ENCODE measurements at regions not wholly inside any gene's neighbourhood (a gene's known extent, or its start where the extent isn't known, plus 50 kb on each side); places are given as distances from the start of the nearest gene placed in this dataset.
A peak's percentile ranks its signal among the peaks of the same experiment; 100 is the strongest.

DNA sequence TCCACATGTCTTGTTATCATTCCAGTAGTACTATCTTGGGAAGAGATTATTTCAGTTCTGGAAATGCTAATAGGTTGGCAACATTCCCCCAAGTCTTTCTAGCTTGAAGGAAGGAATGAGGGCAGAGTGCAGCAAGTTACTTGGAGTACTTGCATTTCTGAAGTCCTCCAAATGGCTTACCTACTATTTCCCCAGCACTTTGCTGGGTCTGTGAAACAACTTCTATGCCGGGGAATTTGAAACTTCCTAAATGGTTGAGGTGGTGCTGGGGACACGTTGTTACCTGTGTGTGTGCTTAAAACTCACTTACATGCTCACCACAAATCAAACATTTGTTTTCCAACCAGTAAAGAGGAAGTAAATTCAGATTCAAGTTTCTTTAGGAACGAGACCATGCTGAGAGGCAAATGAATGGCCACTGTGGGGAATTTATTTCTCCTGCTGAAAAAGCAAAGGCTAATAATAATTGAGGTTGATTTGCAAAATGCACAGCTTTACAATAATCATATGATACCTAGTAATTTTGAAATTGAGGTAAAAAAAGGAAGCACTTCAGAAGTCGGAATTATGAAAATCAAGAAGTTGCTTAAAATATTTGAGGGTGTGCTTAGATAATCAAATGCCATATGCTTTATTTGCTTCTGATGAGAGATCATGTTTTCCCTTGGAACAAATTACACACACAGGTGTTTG lies 1167.7 kb upstream of the ZEB2 start:
- H3K9ac ChIP-seq (ENCODE audit: low read depth, low read length), result no peak overlapping the region
- H3K4me3 ChIP-seq (ENCODE audit: low read depth, low read length), result no peak overlapping the region; the same call in 1 of the 2 replicates

DNA sequence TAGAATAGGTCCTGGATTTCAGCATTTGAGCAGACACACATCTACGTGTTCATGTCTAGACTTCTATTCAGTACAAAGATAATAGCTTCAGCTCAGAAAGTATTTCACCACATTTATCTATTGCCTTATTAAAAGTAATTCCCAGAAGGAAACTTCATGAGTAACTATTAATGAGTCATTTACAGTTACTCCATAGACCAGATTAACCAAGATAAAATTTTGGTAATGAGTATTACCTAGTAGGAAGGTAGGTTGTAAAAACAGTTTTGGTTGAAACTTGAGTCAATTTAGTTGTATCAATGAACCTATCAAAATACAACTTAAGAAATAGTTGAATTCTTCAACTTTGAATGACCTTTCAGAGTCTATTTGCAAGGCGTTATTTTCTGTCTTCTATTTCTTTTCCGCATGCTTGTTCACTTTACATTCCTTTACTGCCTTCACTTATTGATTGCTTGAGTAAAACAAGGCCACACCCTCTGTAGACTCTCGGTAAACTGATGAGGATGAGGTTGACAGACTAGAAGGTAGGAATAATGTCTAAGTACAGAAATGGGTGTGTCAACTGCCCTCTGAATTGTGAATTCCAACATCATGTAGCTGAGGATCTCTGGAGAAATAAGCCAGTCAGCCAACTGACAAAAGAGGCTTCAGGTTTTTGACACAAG lies 1165.6 kb upstream of the ZEB2 start:
- Histone ChIP-seq H3K9ac (ENCODE audit: low read depth, low read length) (no peak overlapping the region), H3K36me3 (ENCODE audit: control insufficient read depth, insufficient read depth, low read length) (no peaks in the 10 kb centered on the region), H3K4me1 (ENCODE audit: control insufficient read depth, insufficient read depth, low read length) (peaks cover 21% of the 10 kb centered on the region), H3K27ac (ENCODE audit: low read depth, low read length) (no peak overlapping the region), H3K27me3 (ENCODE audit: control insufficient read depth, insufficient read depth, low read length) (no peaks in the 10 kb centered on the region), H3K9me3 (ENCODE audit: control insufficient read depth, insufficient read depth, low read length) (no peaks in the 10 kb centered on the region), H3K4me3 (ENCODE audit: low read depth, low read length) (no peak overlapping the region)

More for the DNA sequence above, 1167.7 kb upstream of the ZEB2 start:
- Histone ChIP-seq H3K27ac (ENCODE audit: low read depth, low read length) (peak overlapping the region; percentile 58), H3K9me3 (ENCODE audit: control insufficient read depth, insufficient read depth, low read length) (no peaks in the 10 kb centered on the region), H3K4me1 (ENCODE audit: control insufficient read depth, insufficient read depth, low read length) (peaks cover 21% of the 10 kb centered on the region), H3K36me3 (ENCODE audit: control insufficient read depth, insufficient read depth, low read length) (no peaks in the 10 kb centered on the region), H3K27me3 (ENCODE audit: control insufficient read depth, insufficient read depth, low read length) (no peaks in the 10 kb centered on the region)

- Histone ChIP-seq H3K4me3 (ENCODE audit: low read depth, low read length) (no peak overlapping the region), H3K9me3 (ENCODE audit: control insufficient read depth, insufficient read depth, low read length) (no peaks in the 10 kb centered on the region), H3K4me1 (ENCODE audit: control insufficient read depth, insufficient read depth, low read length) (peaks cover 13% of the 10 kb centered on the region), H3K27ac (ENCODE audit: low read depth, low read length) (no peak overlapping the region), H3K27me3 (ENCODE audit: control insufficient read depth, insufficient read depth, low read length) (no peaks in the 10 kb centered on the region), H3K9ac (ENCODE audit: low read depth, low read length) (no peak overlapping the region), H3K36me3 (ENCODE audit: control insufficient read depth, insufficient read depth, low read length) (no peaks in the 10 kb centered on the region)
Observed at GRCh38 chr2:145682546-145683157, 1162.7 kb upstream of the ZEB2 start.

DNA sequence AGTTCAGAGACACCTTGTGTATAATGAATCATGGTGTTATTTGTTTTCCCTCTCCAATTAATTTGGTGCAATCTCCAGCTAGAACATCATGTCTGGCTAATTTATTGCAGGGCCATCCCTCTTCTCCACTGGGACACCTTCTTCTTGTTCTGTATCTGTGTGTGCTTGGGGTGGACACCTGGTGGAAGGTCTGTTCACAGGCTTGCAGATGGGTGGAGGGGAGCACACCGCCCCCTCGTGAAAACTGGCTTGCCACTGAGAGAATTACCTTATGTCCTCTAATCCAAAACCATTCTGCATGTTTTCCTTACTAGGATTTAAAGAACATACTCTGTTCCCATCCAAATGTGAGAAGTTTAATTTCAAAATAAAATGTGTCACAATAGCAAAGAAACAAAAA lies 1160.4 kb upstream of the ZEB2 start:
- no peaks in the 10 kb centered on the region for H3K36me3 ChIP-seq (ENCODE audit: control insufficient read depth, insufficient read depth, low read length)
- H3K9ac ChIP-seq (ENCODE audit: low read depth, low read length), result no peak overlapping the region
- no peak overlapping the region for H3K27ac ChIP-seq (ENCODE audit: low read depth, low read length)
- H3K9me3 ChIP-seq (ENCODE audit: control insufficient read depth, insufficient read depth, low read length), result no peaks in the 10 kb centered on the region
- H3K4me1 ChIP-seq (ENCODE audit: control insufficient read depth, insufficient read depth, low read length), result no peaks in the 10 kb centered on the region
- no peak overlapping the region for H3K4me3 ChIP-seq (ENCODE audit: low read depth, low read length)
- H3K27me3 ChIP-seq (ENCODE audit: control insufficient read depth, insufficient read depth, low read length), result no peaks in the 10 kb centered on the region

GRCh38 chr2:145677371-145677770 lies 1157.5 kb upstream of the ZEB2 start:
- H3K27me3 ChIP-seq (ENCODE audit: control insufficient read depth, insufficient read depth, low read length), result no peaks in the 10 kb centered on the region
- no peak overlapping the region for H3K27ac ChIP-seq (ENCODE audit: low read depth, low read length)
- H3K4me3 ChIP-seq (ENCODE audit: low read depth, low read length), result no peak overlapping the region
- H3K9ac ChIP-seq (ENCODE audit: low read depth, low read length), result no peak overlapping the region
- H3K36me3 ChIP-seq (ENCODE audit: control insufficient read depth, insufficient read depth, low read length), result no peaks in the 10 kb centered on the region
- no peaks in the 10 kb centered on the region for H3K9me3 ChIP-seq (ENCODE audit: control insufficient read depth, insufficient read depth, low read length)
- no peaks in the 10 kb centered on the region for H3K4me1 ChIP-seq (ENCODE audit: control insufficient read depth, insufficient read depth, low read length)

DNA sequence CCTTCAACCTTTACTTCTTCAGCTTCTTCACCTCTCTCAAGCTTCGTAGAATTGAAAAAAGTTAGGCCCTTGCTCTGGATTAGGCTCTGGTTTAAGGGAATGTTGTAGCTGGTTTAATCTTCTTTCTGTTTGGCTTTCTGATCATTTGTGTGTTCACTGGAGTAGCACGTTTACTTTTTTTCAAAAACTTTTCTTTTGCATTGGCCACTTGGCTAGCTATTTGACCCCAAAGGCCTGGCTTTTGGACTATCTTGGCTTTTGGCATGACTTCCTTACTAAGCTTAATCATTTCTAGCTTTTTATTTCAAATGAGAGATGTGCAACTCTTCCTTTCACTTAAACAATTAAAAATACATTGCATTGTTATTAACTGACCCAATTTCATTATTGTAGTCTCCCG lies 1154.8 kb upstream of the ZEB2 start:
- Histone ChIP-seq H3K36me3 (ENCODE audit: control insufficient read depth, insufficient read depth, low read length) (no peaks in the 10 kb centered on the region), H3K27me3 (ENCODE audit: control insufficient read depth, insufficient read depth, low read length) (no peaks in the 10 kb centered on the region), H3K27ac (ENCODE audit: low read depth, low read length) (no peak overlapping the region), H3K9me3 (ENCODE audit: control insufficient read depth, insufficient read depth, low read length) (no peaks in the 10 kb centered on the region), H3K4me3 (ENCODE audit: low read depth, low read length) (no peak overlapping the region), H3K4me1 (ENCODE audit: control insufficient read depth, insufficient read depth, low read length) (peaks cover 4% of the 10 kb centered on the region), H3K9ac (ENCODE audit: low read depth, low read length) (no peak overlapping the region)

DNA sequence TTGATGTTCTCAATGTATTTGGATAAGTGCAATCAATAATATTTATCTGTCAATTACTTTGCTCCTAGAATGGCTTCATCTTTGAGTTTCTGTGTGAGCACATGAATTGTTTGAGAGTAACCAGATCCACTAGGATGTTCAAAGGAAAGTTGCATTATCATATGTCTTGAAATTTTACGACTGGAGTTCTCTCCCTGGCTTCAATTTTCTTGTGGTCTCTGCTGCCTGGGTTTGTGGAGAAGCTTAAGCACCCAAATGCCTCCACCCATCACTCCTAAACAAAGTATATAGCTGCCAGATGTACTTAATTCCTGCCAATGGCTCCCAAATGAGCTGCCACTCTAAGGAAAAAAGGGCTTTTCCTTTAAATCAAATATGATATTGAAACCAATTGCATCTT lies 1149.4 kb upstream of the ZEB2 start:
- no peaks in the 10 kb centered on the region for H3K27me3 ChIP-seq (ENCODE audit: control insufficient read depth, insufficient read depth, low read length)
- H3K9me3 ChIP-seq (ENCODE audit: control insufficient read depth, insufficient read depth, low read length), result no peaks in the 10 kb centered on the region
- no peak overlapping the region for H3K27ac ChIP-seq (ENCODE audit: low read depth, low read length)
- no peak overlapping the region for H3K9ac ChIP-seq (ENCODE audit: low read depth, low read length)
- no peaks in the 10 kb centered on the region for H3K36me3 ChIP-seq (ENCODE audit: control insufficient read depth, insufficient read depth, low read length)
- H3K4me3 ChIP-seq (ENCODE audit: low read depth, low read length), result no peak overlapping the region
- H3K4me1 ChIP-seq (ENCODE audit: control insufficient read depth, insufficient read depth, low read length), result peaks cover 21% of the 10 kb centered on the region

- Histone ChIP-seq H3K9ac (ENCODE audit: low read depth, low read length) (no peak overlapping the region), H3K4me3 (ENCODE audit: low read depth, low read length) (no peak overlapping the region), H3K27ac (ENCODE audit: low read depth, low read length) (no peak overlapping the region), H3K27me3 (ENCODE audit: control insufficient read depth, insufficient read depth, low read length) (no peaks in the 10 kb centered on the region), H3K9me3 (ENCODE audit: control insufficient read depth, insufficient read depth, low read length) (no peaks in the 10 kb centered on the region), H3K4me1 (ENCODE audit: control insufficient read depth, insufficient read depth, low read length) (peaks cover 21% of the 10 kb centered on the region), H3K36me3 (ENCODE audit: control insufficient read depth, insufficient read depth, low read length) (no peaks in the 10 kb centered on the region)
Observed at GRCh38 chr2:145666552-145666951, 1146.6 kb upstream of the ZEB2 start.

DNA sequence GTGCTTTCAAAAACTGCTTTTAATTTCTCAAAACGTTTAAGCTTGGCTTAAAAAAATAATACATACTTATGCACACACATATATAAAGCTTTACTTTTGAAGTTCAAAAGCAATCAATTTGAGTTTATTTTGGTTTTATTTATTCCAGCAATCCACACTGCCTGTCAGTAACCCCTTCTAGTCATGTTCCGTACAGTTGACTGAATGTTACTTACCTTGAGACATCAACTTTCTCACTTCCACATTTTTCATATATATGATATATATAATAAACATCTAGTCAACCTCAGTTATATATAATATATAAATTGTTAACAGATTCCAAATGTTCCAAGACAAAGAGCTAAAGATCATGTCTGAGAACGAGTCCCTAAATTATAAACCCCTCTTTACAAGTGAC lies 1137.3 kb upstream of the ZEB2 start:
- H3K9ac ChIP-seq (ENCODE audit: low read depth, low read length), result no peak overlapping the region
- no peak overlapping the region for H3K27ac ChIP-seq (ENCODE audit: low read depth, low read length)
- H3K36me3 ChIP-seq (ENCODE audit: control insufficient read depth, insufficient read depth, low read length), result no peaks in the 10 kb centered on the region
- H3K4me3 ChIP-seq (ENCODE audit: low read depth, low read length), result no peak overlapping the region
- no peaks in the 10 kb centered on the region for H3K9me3 ChIP-seq (ENCODE audit: control insufficient read depth, insufficient read depth, low read length)
- H3K4me1 ChIP-seq (ENCODE audit: control insufficient read depth, insufficient read depth, low read length), result no peaks in the 10 kb centered on the region
- H3K27me3 ChIP-seq (ENCODE audit: control insufficient read depth, insufficient read depth, low read length), result no peaks in the 10 kb centered on the region

DNA sequence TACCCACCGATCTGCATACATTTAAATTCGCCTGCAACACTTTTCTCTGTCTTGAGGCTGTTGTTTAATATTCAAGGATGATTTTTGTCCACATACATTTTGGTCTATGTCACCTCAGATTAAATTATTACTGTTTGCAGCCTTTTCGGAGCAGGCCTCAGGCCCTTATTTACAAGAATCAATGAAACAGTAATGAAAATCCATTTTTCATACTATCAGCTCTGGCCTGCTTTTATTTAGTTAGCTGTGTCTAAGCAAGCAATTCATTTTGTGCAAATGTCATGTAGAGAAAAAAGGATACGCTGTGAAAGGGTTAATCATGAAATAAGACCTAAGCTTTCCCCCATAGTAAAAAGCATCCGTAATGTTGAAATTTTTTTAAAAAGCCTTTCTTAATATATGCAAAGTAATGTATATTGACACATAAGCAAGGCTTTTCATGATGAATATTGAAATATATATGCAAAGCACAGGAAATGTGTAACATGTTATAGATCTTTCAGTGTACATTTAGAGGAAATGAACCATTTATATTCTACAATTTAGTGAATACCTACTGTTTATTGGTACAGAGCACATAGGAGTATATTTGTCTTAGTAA lies 1135.3 kb upstream of the ZEB2 start:
- Histone ChIP-seq H3K9me3 (ENCODE audit: control insufficient read depth, insufficient read depth, low read length) (no peaks in the 10 kb centered on the region), H3K27ac (ENCODE audit: low read depth, low read length) (no peak overlapping the region), H3K4me3 (ENCODE audit: low read depth, low read length) (no peak overlapping the region), H3K4me1 (ENCODE audit: control insufficient read depth, insufficient read depth, low read length) (no peaks in the 10 kb centered on the region), H3K9ac (ENCODE audit: low read depth, low read length) (no peak overlapping the region), H3K36me3 (ENCODE audit: control insufficient read depth, insufficient read depth, low read length) (no peaks in the 10 kb centered on the region), H3K27me3 (ENCODE audit: control insufficient read depth, insufficient read depth, low read length) (no peaks in the 10 kb centered on the region)

DNA sequence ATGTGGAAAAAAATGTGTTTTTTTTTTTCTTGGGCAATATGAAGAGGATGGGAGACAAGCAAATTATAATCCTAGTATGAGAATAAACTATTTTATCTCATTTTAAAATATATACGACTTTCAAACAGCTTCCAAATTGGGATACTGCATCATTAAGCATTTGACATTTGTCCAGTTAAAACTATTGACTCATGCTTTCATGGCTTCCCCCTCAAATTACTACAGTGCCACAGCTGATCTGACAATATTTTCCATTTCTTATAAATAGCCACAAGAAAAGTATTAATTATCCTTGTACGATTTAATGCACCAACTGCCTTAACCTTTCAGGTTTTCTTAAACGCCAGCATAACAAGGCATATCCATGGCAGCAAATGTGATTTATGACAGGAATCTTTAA lies 1134.8 kb upstream of the ZEB2 start:
- Histone ChIP-seq H3K36me3 (ENCODE audit: control insufficient read depth, insufficient read depth, low read length) (no peaks in the 10 kb centered on the region), H3K27me3 (ENCODE audit: control insufficient read depth, insufficient read depth, low read length) (no peaks in the 10 kb centered on the region), H3K9me3 (ENCODE audit: control insufficient read depth, insufficient read depth, low read length) (no peaks in the 10 kb centered on the region), H3K4me3 (ENCODE audit: low read depth, low read length) (no peak overlapping the region), H3K27ac (ENCODE audit: low read depth, low read length) (no peak overlapping the region), H3K4me1 (ENCODE audit: control insufficient read depth, insufficient read depth, low read length) (no peaks in the 10 kb centered on the region), H3K9ac (ENCODE audit: low read depth, low read length) (no peak overlapping the region)

Measured in HUES48 (cell line).